Fibroblast of skin of right biceps (primary cell): ENCODE measurements at regions not wholly inside any gene's neighbourhood (a gene's known extent, or its start where the extent isn't known, plus 50 kb on each side); places are given as distances from the start of the nearest gene placed in this dataset.
"Not testable (repeated sequence)": the region's sequence is repeated elsewhere in the genome, so short reads cannot be mapped to it uniquely, and the experiment has no call there.

Source experiments
- DNase-seq: peaks from one replicate; pipeline ENCODE4 v3.0.0-alpha.2; 2013

GRCh38 chr3:95565502-95565901 lies 1248.9 kb upstream of the EPHA6 start:
- no peak for DNase-seq

- no peak for DNase-seq
Measured at GRCh38 chr3:95567346-95567745, 1247.0 kb upstream of the EPHA6 start.

- DNase-seq = no peak
Measured at GRCh38 chr3:95586754-95587153, 1227.6 kb upstream of the EPHA6 start.

GRCh38 chr3:95587641-95588040 lies 1226.8 kb upstream of the EPHA6 start:
- DNase-seq = not testable (repeated sequence)

- DNase-seq = no peak
Measured at GRCh38 chr3:95588473-95588872, 1225.9 kb upstream of the EPHA6 start.

GRCh38 chr3:95595416-95596075 lies 1218.8 kb upstream of the EPHA6 start:
- DNase-seq = no peak

GRCh38 chr3:95607926-95608325 lies 1206.5 kb upstream of the EPHA6 start:
- DNase-seq = no peak

GRCh38 chr3:95609411-95609810 lies 1205.0 kb upstream of the EPHA6 start:
- DNase-seq = no peak

GRCh38 chr3:95612611-95613010 lies 1201.8 kb upstream of the EPHA6 start:
- no peak for DNase-seq

- DNase-seq = peak; percentile 0
Measured at GRCh38 chr3:95613993-95614392, 1200.4 kb upstream of the EPHA6 start.

- no peak for DNase-seq
Measured at GRCh38 chr3:95615592-95616310, 1198.6 kb upstream of the EPHA6 start.

- DNase-seq = no peak
Measured at GRCh38 chr3:95626107-95626506, 1188.3 kb upstream of the EPHA6 start.

- no peak for DNase-seq
Measured at GRCh38 chr3:95627293-95627692, 1187.1 kb upstream of the EPHA6 start.

- no peak for DNase-seq
Measured at GRCh38 chr3:95627697-95628096, 1186.7 kb upstream of the EPHA6 start.

GRCh38 chr3:95629802-95630201 lies 1184.6 kb upstream of the EPHA6 start:
- no peak for DNase-seq

- no peak for DNase-seq
Measured at GRCh38 chr3:95645291-95645690, 1169.1 kb upstream of the EPHA6 start.

- no peak for DNase-seq
Measured at GRCh38 chr3:95654570-95655362, 1159.6 kb upstream of the EPHA6 start.

- DNase-seq = no peak
Measured at GRCh38 chr3:95655363-95655986, 1158.9 kb upstream of the EPHA6 start.

GRCh38 chr3:95670765-95671164 lies 1143.6 kb upstream of the EPHA6 start:
- no peak for DNase-seq

GRCh38 chr3:95673215-95673614 lies 1141.2 kb upstream of the EPHA6 start:
- DNase-seq = no peak

GRCh38 chr3:95705786-95706418 lies 1108.5 kb upstream of the EPHA6 start:
- DNase-seq = no peak

GRCh38 chr3:95707268-95707667 lies 1107.1 kb upstream of the EPHA6 start:
- no peak for DNase-seq

GRCh38 chr3:95710684-95711083 lies 1103.7 kb upstream of the EPHA6 start:
- no peak for DNase-seq
